GM12878 (cell line): ENCODE measurements at regions not wholly inside any gene's neighbourhood (a gene's known extent, or its start where the extent isn't known, plus 50 kb on each side); places are given as distances from the start of the nearest gene placed in this dataset.

Experiments
- ATAC-seq: fragments of 200-7000 bp; cut with Tn5 transposase; 3 replicates; pipeline ENCODE4 v1.9.1; 2020; ENCODE audit warnings: mild to moderate bottlenecking, moderate library complexity
- BruUV-seq: library from RNA; stranded (reverse); fragments of 400-500 nt; replicated peaks from 2 replicates; lab custom pipeline; 2021; lab: Mats Ljungman, UMichigan
- CTCF ChIA-PET: fragments of 300-600 bp; sonication (Branson Sonifier 250); formaldehyde crosslinking; extraction: SDS; loops from one replicate; lab custom pipeline; 2021; ENCODE audit warnings: inconsistent platforms; lab: Yijun Ruan, JAX
- POLR2A ChIA-PET: fragments of 350-600 bp; formaldehyde crosslinking; extraction: SDS; loops from one replicate; lab custom pipeline; 2021; ENCODE audit warnings: inconsistent platforms; lab: Charles Lee
- RAD21 ChIA-PET: fragments of 300-600 bp; sonication (Branson Sonifier 250); formaldehyde crosslinking; loops from one replicate; lab custom pipeline; 2023; ENCODE audit warnings: antibody characterized with exemption; ENCODE audit not compliant: unreplicated experiment; lab: Charles Lee
- SMC1A ChIA-PET: fragments of 300-600 bp; sonication (Branson Sonifier 250); formaldehyde crosslinking; loops from one replicate; lab custom pipeline; 2023; ENCODE audit not compliant: unreplicated experiment, uncharacterized antibody; lab: Charles Lee
- DNase-seq: peaks from one replicate; pipeline ENCODE4 v3.0.0-alpha.2; 2011; ENCODE audit warnings: low read depth, low spot score
- FAIRE-seq: peaks from 3 replicates; lab custom pipeline; 2011; peaks lifted over from hg19 to GRCh38; lab: Jason Lieb, UNC
- H2AFZ ChIP-seq: 2 replicates; pipeline ENCODE4 v1.6.0; 2011; ENCODE audit warnings: low read depth, low read length, control low read depth; ENCODE audit not compliant: control insufficient read depth
- H3K27ac ChIP-seq: 2 replicates; pipeline ENCODE4 v1.5.1; 2011; ENCODE audit warnings: control low read depth; ENCODE audit not compliant: control insufficient read depth, insufficient read depth
- H3K27me3 ChIP-seq, 2 experiments: replicated peaks in 1 of 2; 2 replicates each; pipeline versions ENCODE4 v1.6.0 to v1.6.1; 2011; ENCODE audit warnings: low read length in 1 of 2; ENCODE audit not compliant: control insufficient read depth in 2 of 2, insufficient read depth in 2 of 2
- H3K36me3 ChIP-seq, 2 experiments: 2 replicates each; pipeline ENCODE4 v1.5.1; 2011; ENCODE audit warnings: low read length in 1 of 2; ENCODE audit not compliant: control insufficient read depth in 2 of 2, insufficient read depth in 2 of 2
- H3K4me1 ChIP-seq: 2 replicates; pipeline ENCODE4 v1.6.1; 2011; ENCODE audit warnings: mild to moderate bottlenecking, low read length, moderate library complexity, mixed read lengths; ENCODE audit not compliant: control insufficient read depth, insufficient read depth
- H3K4me2 ChIP-seq: 2 replicates; pipeline ENCODE4 v1.6.0; 2011; ENCODE audit warnings: control low read depth; ENCODE audit not compliant: control insufficient read depth, insufficient read depth
- H3K4me3 ChIP-seq: fragments of 200-600 bp; sonication (generic); 2 replicates; pipeline ENCODE4 v1.5.1; 2016
- H3K79me2 ChIP-seq: 2 replicates; pipeline ENCODE4 v1.6.0; 2011; ENCODE audit warnings: low read length; ENCODE audit not compliant: control insufficient read depth, insufficient read depth
- H3K9ac ChIP-seq: 2 replicates; pipeline ENCODE4 v1.8.0; 2011; ENCODE audit warnings: low read length, control low read depth, mixed read lengths; ENCODE audit not compliant: control insufficient read depth, insufficient read depth
- H3K9me3 ChIP-seq: replicated peaks from 3 replicates; pipeline ENCODE4 v1.5.1; 2011; ENCODE audit warnings: mild to moderate bottlenecking, low read length; ENCODE audit not compliant: control insufficient read depth, insufficient read depth
- H4K20me1 ChIP-seq: 2 replicates; pipeline ENCODE4 v1.6.0; 2011; ENCODE audit not compliant: control insufficient read depth, insufficient read depth
- CREB1 ChIP-seq: IDR thresholded peaks from 2 replicates; pipeline ENCODE4 v1.6.1; 2012; ENCODE audit warnings: low read depth, mild to moderate bottlenecking, inconsistent platforms
- EED ChIP-seq: sonication (generic); IDR thresholded peaks from 2 replicates; pipeline ENCODE4 v1.6.1; 2016; ENCODE audit warnings: antibody characterized with exemption, low read depth
- ESRRA ChIP-seq: IDR thresholded peaks from 2 replicates; pipeline ENCODE4 v1.6.1; 2012; ENCODE audit warnings: mild to moderate bottlenecking, low read length, improper control_type of control experiment
- FOXK2 ChIP-seq: fragments of 450-650 bp; IDR thresholded peaks from 2 replicates; pipeline ENCODE4 v1.6.1; 2017; ENCODE audit warnings: mild to moderate bottlenecking, moderate library complexity
- NKRF ChIP-seq: fragments of 450-650 bp; conservative IDR thresholded peaks from 2 replicates; pipeline ENCODE4 v1.6.1; 2017; ENCODE audit warnings: mild to moderate bottlenecking, moderate library complexity
- RCOR1 ChIP-seq: conservative IDR thresholded peaks from 2 replicates; pipeline ENCODE4 v1.6.1; 2012; ENCODE audit warnings: low read depth, low read length, improper control_type of control experiment
- TAF1 ChIP-seq: IDR thresholded peaks from 2 replicates; pipeline ENCODE4 v1.6.1; 2011; ENCODE audit warnings: mild to moderate bottlenecking, low read depth, low read length, borderline replicate concordance
- TBL1XR1 ChIP-seq: IDR thresholded peaks from 2 replicates; pipeline ENCODE4 v1.6.1; 2012; ENCODE audit warnings: low read depth, low read length, improper control_type of control experiment
- ZBTB11 ChIP-seq: fragments of 450-650 bp; formaldehyde crosslinking; IDR thresholded peaks from 2 replicates; pipeline ENCODE4 v1.5.0; 2022; ENCODE audit warnings: mild to moderate bottlenecking, missing genetic modification characterization
- ZNF592 ChIP-seq: fragments of 450-650 bp; IDR thresholded peaks from 2 replicates; pipeline ENCODE4 v1.6.1; 2017; ENCODE audit warnings: mild to moderate bottlenecking, moderate library complexity
- WGBS: methylation state at CpG from one replicate; pipeline ENCODE4 v1.1.6; 2016; ENCODE audit warnings: low lambda C conversion rate; ENCODE audit not compliant: insufficient replicate concordance, insufficient coverage; ENCODE audit errors: missing lambda C conversion rate; 5-methylcytosine and 5-hydroxymethylcytosine counted together
- in situ Hi-C: fragments of 300-500 bp; cut with MboI; formaldehyde crosslinking; loops from 9 replicates; pipeline ENCODE4 v1.14.3; 2018; ENCODE audit warnings: mixed read lengths
- intact Hi-C: fragments of 100-400 bp; cut with micrococcal nuclease; formaldehyde crosslinking; loops from one replicate; pipeline ENCODE4 v1.14.2; 2022; ENCODE audit not compliant: unreplicated experiment

- TF ChIP-seq NKRF = no peak
Observed at GRCh38 chr14:104518659-104519350, 60.8 kb upstream of the C14orf180 start (continued).

- POLR2A ChIA-PET = no interaction called here
- TF ChIP-seq FOXK2 (no peak), ZNF592 (no peak), TAF1 (no peak), RCOR1 (no peak), TBL1XR1 (no peak), EED (no peak), ZBTB11 (CRISPR knock-in tag) (no peak), CREB1 (no peak), ESRRA (no peak)
- no peaks in the 10 kb centered on the region for H3K36me3 ChIP-seq
- H3K4me2 ChIP-seq = no peak overlapping the region
- H2AFZ ChIP-seq = no peak overlapping the region
- in situ Hi-C loops = no loop called here
- no peaks in the 10 kb centered on the region for H3K79me2 ChIP-seq
- H3K4me3 ChIP-seq = no peak overlapping the region
- no peak for FAIRE-seq
- no peaks in the 10 kb centered on the region for H3K4me1 ChIP-seq
- intact Hi-C loops = no loop called here
- no peak overlapping the region for H3K27ac ChIP-seq
- no peak for ATAC-seq
- no peak for DNase-seq
- no peaks in the 10 kb centered on the region; the same call in 2 of the 3 replicates for H3K9me3 ChIP-seq
- BruUV-seq = no TSS peak
- CTCF ChIA-PET = no interaction called here
- no peaks in the 10 kb centered on the region for H4K20me1 ChIP-seq
- RAD21 ChIA-PET = no interaction called here
- SMC1A ChIA-PET = no interaction called here
- H3K27me3 ChIP-seq = no peaks in the 10 kb centered on the region; a peak in 1 of 4 replicates
- WGBS = 30% methylated on average over 7 of the region's 8 CpGs
- no peak overlapping the region for H3K9ac ChIP-seq
Observed at GRCh38 chr14:104519721-104520120, 59.8 kb upstream of the C14orf180 start.
